ENCODE measurements at regions not wholly inside any gene's neighbourhood (a gene's known extent, or its start where the extent isn't known, plus 50 kb on each side); places are given as distances from the start of the nearest gene placed in this dataset.

DNA sequence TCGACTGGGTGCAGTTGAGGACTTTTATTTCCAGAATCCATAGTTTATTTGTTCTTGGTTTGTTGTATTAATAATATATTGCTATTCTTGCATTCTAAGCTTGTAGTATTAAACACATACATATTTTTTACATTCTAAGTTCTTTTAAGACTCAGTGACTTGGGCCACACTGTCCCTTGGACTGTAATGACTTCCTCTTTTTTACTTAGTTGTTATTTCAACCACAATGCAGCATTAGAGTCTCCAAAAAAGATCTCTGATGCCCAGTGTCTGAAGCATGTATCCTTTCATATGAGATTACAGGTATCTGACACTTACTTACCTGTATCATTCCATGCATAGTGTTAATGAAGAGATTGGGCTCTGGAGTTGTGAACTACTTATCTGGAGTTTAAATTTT is 864.9 kb upstream of the PCDH20 start:
- TF ChIP-seq, protein P1, sequence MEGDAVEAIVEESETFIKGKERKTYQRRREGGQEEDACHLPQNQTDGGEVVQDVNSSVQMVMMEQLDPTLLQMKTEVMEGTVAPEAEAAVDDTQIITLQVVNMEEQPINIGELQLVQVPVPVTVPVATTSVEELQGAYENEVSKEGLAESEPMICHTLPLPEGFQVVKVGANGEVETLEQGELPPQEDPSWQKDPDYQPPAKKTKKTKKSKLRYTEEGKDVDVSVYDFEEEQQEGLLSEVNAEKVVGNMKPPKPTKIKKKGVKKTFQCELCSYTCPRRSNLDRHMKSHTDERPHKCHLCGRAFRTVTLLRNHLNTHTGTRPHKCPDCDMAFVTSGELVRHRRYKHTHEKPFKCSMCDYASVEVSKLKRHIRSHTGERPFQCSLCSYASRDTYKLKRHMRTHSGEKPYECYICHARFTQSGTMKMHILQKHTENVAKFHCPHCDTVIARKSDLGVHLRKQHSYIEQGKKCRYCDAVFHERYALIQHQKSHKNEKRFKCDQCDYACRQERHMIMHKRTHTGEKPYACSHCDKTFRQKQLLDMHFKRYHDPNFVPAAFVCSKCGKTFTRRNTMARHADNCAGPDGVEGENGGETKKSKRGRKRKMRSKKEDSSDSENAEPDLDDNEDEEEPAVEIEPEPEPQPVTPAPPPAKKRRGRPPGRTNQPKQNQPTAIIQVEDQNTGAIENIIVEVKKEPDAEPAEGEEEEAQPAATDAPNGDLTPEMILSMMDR (IDR thresholded peaks at IDR 0.05) = no peak
- TF ChIP-seq POLR2A (IDR thresholded peaks at IDR 0.05) (no peak), POLR2AphosphoS5 (IDR thresholded peaks at IDR 0.05) (no peak)

All from gastroesophageal sphincter (tissue), 3 donors.